GM21529 (cell line): ENCODE measurements at regions not wholly inside any gene's neighbourhood (a gene's known extent, or its start where the extent isn't known, plus 50 kb on each side); places are given as distances from the start of the nearest gene placed in this dataset.
"Not testable (repeated sequence)": the region's sequence is repeated elsewhere in the genome, so short reads cannot be mapped to it uniquely, and the experiment has no call there.

Experiments used
- ATAC-seq: cut with Tn5 transposase; IDR thresholded peaks from one replicate; pipeline ENCODE4 v1.9.1; 2021; ENCODE audit not compliant: unreplicated experiment

DNA sequence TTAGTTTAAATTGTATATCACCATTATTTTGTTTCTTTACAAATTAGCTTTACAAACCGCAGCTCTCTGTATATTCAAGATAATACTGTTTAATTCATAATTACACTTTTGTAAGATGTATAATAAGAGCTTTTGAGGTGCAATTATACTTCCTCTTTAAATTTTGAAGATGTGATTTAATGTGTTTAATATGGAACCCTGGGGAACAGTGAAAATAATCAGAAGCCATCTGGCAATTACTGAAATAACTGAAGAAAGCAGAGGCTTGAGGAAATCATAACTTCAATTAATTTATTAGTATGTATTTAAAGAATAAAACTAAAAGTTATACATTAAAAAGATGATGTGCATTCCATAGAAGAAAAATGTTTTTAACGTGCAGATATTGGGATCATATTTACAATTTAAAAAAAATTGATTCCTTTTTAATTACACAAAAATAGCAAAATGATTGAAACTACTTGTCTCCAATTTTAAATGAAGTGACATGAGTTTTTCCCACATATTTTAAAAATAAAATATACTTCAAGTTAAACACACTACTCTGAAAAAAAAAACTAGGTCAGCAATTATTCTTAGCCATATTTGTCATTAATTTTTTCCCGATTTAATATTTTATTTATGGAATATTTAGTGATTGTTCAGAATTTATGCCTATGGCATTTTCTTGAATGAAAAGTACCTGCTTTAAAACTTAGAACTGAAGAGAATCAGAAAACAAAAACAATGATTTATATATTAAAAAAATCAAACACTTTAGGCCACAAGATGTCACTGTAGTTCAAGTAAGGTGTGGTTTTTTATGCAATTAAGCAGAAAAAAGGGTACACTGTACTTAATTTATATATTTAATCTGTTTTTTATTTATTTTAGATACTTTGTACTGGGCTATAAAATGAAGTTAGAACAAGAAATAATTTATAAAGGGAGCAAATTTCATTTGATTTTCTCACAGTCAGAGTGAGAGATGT is 942.7 kb upstream of the NDST4 start:
- no peak for ATAC-seq

DNA sequence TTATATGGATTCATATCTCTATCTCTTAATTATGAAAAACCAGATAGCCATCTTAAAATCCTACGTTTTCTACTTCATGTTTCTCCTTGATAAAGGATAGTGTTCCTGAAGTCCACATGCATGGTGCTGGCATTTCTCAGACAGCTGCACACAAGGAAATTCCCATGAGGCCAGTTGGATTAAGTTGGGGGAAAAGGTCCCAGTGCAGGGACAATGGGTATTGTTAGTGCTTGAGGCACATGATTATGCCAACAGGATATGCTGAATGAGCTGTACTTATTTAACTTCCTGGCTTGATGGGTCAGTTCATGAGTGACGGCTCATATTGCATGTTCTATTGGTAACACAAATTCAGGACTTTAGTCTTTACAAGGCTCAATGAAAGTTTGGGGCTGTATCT is 913.9 kb upstream of the NDST4 start:
- ATAC-seq = no peak

DNA sequence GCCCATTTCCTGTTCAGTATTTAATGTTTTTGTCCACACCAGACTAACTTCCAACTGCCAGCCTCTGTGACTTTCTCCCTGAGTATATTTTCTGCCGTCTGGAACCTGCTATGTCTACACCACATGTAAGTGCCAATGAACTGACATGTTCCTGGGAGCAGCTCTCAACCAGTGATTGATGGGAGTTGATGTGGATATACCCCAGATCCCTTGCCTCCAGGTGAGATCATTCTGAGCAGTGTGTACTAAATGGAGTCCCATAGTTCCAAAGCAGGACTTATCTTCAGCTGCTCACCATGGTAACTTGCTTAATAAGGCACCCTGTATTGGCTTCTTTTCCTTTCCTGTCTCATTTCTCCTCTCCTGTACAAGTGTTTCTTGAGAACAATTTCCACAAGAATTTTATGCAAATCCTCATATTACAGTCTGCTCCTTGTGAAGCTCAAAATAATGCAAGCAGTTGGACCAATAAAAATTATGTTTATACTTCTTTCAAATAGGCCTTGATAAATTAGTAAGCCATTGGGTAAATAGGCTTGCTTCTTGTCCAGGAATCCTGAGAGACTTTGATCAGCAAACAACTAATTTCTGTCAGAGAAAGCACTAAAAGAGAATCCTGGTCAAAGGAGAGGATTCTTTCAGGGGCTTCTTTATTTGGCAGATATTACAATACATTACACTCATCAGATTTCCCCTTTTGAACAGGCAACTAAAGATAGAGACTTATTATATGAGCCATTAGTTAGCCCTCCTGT is 911.7 kb upstream of the NDST4 start:
- ATAC-seq = no peak

DNA sequence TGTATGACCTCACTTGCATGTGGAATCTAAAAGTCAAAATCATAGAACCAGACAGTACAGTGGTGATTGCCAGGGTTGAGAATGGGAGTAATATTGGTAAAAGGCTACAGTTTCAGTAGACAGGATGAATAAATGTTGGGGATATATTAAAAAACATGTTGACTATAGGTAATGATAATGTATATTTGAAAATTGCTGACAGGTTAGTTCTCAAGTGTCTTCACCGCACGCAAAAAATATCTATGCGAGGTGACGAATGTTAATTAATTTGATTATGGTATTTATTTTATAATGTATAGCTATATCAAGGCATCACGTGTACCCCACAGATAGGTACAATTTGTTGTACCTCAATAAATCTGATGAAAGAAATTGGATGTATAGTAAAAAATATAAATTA is 909.6 kb upstream of the NDST4 start:
- no peak for ATAC-seq

DNA sequence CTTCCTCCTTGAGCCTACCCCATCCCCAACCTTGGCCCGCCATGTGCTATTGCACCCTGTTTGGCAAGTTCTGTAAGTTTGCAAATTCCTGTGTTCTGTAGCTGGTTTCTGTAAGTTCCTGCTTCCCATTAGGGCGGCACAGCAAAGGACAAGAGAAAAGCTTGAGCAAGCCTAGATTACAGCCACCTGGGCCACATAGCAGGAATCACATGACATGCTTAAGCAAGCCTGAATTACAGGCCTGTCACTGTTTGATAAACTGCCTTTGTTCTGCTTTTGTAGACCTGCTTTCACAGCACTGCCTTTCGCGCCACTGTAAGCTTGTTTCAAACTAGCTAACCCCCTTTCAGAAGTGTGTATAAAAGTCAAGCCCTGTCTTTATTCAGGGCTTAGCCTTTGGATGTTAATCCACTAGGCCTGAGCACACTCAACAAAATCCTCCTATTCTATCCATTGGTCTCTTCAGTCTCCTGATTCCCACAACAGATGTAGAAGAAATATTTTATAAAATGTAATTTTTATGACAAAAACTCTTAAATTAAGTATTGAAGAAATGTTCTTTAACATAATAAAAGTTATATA is 906.8 kb upstream of the NDST4 start:
- ATAC-seq = no peak

DNA sequence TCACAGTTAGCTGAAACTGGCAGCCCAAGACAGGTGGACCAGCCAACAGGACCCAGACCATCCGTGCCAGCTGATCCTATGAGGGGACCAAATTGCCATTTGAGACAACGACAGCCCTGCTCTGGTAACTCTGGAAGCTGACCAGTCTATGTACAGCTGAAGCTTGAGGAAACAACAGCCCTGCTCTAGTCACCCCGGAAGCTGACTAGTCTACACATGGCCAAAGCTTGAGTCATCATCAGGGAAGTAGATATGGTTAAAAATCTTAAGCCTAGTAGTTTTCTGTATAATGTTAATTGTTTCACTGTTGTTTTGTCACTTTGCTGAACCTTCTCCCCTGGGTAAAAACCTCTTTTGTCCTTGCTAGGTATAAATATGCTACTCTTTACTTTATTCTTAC is 905.4 kb upstream of the NDST4 start:
- ATAC-seq = no peak

DNA sequence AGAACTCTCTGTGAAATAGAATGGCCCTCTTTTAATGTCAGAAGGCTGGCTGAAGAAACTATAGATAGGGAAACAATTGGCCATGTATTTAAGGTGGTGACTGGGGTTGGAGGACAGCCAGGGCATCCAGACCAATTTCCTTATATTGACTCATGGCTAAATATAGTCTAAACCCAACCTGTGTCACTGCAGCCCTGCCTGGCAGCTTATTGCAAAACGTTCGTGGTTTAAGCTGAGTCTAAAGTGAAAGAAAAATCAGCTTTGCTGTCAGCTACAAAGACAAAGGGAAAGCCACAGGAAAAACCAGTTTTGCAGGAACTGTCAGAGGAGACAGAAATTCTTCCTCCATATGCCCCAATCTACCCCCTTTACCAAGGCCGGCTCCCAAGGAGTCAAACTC is 902.8 kb upstream of the NDST4 start:
- no peak for ATAC-seq

DNA sequence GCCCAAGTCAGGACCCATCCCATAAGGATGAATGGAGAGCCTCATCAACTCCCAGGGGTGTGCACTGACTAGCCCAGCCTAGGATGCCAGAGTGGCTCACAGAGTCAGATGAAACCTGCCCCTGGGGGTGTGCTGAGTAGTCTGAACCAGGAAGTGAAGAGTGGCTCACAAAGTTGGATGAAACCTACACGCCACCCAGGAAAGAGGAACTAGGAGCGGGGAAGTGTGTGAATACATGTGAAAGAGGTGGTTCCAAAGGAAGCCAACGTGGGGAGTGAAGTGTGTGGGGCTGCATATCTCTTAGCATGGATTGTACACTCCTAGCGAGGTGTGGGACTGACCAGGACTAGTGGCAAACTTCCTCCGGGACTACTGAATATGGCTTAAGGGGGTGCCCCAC is 902.1 kb upstream of the NDST4 start:
- no peak for ATAC-seq

DNA sequence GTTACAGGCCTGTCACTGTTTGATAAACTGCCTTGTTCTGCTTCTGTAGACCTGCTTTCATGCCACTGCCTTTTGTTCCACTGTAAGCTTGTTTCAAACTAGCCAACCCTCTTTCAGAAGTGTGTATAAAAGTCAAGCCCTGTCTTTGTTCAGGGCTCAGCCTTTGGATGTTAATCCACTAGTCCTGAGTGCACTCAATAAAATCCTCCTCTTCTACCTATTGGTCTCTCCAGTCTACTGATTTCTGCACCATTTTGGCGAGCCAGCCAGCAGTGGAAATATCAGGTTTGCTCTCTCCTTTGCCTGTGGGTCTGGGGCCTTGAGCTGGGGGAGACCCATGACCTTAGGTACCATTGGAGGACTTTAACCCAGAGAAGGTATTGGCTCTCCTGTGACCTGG is 901.6 kb upstream of the NDST4 start:
- ATAC-seq = no peak

DNA sequence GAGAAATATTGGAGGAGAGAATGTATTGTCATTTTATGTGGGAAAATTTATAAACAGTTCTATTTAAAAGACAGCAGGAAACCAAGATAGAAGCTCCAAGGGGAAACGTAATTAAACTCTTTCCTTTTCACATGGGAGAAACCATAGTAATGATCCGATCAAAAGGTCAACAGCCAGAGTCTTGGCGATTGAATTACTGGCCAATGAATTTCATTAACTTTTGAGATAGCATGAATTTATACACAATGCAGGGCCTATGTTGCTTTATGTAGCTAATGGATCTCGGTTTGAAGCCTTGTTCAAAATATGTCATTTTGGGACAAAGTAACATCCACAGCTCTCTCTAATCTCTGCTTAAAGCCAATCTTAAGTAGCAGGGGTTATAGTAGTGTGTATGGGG is 897.5 kb upstream of the NDST4 start:
- no peak for ATAC-seq

DNA sequence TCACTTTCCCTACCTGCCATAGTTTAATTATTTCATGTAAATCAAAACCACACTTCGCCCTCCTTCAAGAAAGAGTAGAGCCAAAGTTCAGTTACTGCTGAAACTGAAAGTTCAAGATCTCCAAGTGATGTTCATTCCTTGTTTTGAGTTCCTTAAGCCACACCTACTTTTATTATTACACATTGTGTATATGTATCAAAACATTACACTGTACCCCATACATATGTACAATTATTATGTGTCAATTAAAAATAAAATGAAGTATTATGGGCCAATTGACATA is 892.3 kb upstream of the NDST4 start:
- peak; percentile 43 for ATAC-seq

DNA sequence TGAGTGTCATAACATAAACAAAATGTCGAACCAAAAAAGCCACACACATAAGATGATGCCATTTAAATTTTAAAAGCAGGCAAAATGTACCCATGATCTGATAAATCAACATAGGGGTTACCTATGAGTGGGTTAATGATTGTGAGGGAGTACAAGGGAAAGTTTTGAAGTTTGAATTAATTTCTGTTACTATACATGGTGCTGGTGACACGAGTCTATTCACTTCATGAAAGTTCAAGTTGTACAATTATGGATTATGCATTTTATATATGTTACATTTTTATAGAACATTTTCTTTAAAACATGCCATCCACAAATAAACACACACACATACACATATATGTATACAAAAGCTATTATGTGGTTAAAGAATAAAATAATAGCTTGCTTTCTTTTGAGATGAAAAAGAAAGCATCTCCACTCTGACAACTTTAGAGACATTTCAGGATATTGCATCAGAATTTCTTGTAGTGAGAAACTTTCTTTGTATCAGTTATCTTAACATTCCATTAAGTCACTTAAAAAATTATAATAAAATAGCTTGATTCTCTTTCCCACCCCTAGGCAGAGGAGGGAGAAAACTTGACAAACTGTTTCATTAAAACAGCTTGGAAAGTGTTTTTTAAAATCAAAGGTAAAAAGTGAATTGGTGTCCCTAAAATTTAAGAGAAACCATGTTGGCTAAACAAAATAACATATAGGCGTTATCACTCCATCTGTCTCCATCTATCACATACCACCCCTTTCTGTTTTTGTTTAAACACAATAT is 891.8 kb upstream of the NDST4 start:
- ATAC-seq = peak; percentile 29

DNA sequence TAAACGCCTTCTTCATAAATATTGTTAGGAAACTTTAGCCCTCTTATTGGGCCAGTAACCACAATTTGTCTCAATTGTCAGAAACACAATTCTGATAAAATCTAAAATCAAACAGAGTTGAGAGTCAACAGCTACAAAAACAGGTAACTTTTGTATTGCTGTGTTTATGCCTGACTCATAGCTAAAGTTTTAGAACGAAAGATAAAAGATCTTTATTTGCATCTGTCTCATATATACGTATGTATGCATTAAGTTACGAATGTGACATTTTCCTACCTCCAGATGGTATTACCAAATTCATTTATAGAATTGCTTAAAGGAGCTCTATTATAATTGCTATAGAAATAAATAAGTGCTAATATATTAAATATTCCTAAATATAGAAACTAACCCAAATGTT is 887.9 kb upstream of the NDST4 start:
- no peak for ATAC-seq

DNA sequence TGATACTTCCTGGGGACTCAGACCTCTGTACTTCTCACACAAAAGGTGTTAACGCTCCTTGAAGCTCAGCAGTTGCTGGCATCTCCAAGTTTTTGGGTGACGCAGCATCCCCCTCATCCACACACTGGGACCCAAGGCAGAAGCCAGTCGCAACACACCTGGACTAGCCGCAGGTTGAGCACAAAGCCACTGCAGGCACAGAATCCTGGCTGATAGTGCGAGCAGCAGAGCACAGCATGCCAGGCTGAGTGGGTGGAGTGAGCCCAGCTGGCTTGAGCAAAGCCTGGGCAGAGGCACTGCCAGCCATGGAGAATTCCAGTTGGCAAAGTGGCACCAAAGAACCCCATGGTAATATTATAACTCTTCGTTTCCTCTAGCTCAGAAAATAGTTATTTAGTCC is 873.2 kb upstream of the NDST4 start:
- ATAC-seq = no peak

DNA sequence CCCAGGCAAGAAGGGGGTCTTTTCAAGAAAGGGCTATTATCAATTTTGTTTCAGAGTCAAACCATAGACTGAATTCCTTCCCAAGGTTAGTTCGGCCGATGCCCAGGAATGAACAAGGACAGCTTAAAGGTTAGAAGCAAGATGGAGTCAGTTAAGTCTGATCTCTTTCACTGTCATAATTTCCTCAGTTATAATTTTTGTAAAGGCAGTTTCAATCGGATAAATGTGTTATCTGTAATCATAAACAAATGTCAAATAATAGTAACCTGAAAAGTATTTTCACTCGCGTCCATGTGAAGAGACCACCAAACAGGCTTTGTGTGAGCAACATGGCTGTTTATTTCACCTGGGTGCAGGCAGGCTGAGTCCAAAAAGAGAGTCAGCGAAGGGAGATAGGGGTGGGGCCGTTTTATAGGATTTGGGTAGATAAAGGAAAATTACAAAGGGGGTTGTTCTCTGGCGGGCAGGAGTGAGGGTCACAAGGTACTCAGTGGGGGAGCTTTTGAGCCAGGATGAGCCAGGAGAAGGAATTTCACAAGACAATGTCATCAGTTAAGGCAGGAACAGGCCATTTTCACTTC is 862.1 kb upstream of the NDST4 start:
- not testable (repeated sequence) for ATAC-seq

DNA sequence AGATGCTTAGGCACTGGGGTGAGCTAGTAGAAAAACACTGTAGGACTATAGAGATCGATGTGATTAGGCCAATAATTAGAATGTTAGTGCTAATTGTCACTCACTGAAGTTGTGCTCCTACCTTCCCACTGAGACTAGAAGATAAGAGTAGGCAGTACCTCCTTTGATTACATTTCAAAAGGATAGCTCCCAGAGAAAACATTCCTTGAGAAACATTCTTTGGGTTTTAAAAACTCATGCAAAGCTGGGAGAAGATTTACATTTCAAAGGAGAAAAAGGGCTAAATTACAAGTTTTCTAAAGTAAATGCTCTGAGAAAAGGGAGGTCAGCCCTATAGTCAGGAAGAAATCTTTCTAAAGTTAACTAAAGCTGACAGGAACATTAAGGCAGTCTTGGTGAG is 860.3 kb upstream of the NDST4 start:
- no peak for ATAC-seq

DNA sequence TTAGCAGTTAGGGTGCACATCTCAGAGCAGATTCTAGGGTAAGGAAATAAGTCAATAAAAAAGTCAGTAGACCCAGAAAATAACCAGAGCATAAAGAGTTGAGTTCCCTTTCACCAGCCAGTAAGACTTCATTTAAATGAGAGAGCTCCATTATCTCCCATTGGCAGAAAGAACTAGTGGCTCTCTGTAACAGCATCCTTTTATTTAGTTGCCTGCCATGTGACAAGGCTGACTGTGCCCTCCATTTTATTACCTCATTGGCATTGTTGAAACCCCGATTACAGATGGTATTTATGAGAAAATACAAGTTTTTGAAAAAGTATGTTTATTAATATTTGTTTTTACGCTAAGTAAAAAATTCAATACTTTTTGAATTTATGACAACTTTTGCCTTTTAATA is 859.5 kb upstream of the NDST4 start:
- ATAC-seq = no peak

DNA sequence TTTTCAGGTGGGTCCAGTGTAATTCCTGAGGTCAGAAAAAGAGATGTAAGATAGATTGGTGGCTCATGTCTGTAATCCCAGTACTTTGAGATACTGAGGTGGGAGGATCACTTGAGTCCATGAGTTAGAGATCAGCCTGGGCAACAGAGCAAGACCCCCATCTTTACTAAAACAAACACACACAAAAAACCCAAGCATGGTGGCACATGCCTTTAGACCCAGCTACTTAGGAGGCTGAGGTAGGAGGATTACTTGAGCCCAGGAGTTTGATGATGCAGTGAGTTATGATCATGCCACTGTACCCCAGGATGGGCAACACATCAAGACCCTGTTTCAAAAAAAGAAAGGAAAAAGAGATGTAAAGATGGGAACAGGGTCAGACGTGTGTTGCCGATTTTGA is 857.4 kb upstream of the NDST4 start:
- ATAC-seq = no peak

DNA sequence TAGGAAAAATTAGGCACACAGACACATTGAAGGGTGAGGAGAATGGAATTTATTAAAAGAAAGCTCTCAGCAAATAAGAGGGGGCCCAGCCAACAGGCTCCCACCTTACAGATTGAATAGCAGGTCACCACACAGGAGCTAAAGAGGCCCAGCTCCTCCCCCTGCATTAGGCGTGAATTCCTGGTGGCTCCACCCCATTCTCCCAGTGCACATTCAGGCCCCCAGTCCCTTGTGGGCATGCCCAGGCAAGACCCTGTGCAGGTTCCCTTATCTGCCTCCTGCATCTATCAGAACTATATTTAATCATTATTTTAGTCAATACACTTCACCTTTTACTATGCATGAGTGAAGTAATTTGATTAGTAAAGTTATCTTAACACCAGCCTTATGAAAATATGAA is 856.3 kb upstream of the NDST4 start:
- ATAC-seq = no peak

DNA sequence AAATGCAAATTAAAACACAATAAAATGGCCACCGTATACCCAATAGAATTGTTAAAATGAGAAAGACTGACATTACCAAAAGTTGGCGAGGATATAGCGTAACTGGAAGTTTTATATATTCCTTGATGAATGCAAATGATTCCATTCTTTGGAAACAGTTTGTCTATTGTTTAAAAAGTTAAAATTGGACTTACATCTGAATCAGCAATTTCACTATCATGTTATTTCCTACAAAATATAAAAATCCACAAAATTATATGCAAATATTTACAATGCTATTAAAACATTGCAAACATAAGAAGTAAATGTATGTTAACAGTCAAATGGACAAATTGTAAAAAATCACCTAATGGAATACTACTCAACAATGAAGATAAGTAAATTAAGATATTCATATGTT is 852.2 kb upstream of the NDST4 start:
- no peak for ATAC-seq
